ENCODE measurements at regions not wholly inside any gene's neighbourhood (a gene's known extent, or its start where the extent isn't known, plus 50 kb on each side); places are given as distances from the start of the nearest gene placed in this dataset.

DNA sequence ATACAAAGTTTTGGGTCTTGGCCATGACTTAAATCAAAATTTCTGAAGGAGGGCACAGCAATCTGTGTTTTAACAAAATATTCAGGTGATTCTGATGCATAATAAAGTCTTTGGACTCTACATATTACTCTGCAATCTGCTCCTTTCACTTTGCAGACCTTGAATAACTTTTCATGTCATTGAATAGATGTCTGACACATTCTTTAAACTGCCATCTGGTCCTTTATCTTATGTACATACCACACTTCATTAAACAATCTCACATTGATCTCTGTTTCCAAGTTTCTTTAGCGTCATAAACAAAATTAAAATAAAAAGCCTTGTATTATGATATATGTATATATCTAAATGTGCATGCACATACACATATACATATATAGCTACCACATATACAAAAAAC is 831.2 kb downstream of the MAFB start:
- H3K4me1 ChIP-seq (ENCODE audit: control insufficient read depth, insufficient read depth, low read length), result peaks cover 17% of the 10 kb centered on the region
- H3K36me3 ChIP-seq (ENCODE audit: control insufficient read depth in 2 of 2, insufficient read depth in 1 of 2, low read length in 2 of 2), result no peaks in the 10 kb centered on the region
- H3K9me3 ChIP-seq (ENCODE audit: control insufficient read depth, insufficient read depth, low read depth, low read length), result no peaks in the 10 kb centered on the region
- no peak overlapping the region for H3K4me3 ChIP-seq (ENCODE audit: low read depth, low read length)
- TF ChIP-seq, protein P1, sequence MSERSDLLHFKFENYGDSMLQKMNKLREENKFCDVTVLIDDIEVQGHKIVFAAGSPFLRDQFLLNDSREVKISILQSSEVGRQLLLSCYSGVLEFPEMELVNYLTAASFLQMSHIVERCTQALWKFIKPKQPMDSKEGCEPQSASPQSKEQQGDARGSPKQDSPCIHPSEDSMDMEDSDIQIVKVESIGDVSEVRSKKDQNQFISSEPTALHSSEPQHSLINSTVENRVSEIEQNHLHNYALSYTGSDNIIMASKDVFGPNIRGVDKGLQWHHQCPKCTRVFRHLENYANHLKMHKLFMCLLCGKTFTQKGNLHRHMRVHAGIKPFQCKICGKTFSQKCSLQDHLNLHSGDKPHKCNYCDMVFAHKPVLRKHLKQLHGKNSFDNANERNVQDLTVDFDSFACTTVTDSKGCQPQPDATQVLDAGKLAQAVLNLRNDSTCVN (tag by site-specific recombination; optimal IDR thresholded peaks at IDR 0.05), result no peak
- TF ChIP-seq, protein P2, sequence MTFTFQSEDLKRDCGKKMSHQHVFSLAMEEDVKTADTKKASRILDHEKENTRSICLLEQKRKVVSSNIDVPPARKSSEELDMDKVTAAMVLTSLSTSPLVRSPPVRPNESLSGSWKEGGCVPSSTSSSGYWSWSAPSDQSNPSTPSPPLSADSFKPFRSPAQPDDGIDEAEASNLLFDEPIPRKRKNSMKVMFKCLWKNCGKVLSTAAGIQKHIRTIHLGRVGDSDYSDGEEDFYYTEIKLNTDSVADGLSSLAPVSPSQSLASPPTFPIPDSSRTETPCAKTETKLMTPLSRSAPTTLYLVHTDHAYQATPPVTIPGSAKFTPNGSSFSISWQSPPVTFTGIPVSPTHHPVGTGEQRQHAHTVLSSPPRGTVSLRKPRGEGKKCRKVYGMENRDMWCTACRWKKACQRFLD (tag by site-specific recombination; IDR thresholded peaks at IDR 0.05), result no peak
- TF ChIP-seq ZNF138 (tag by site-specific recombination; IDR thresholded peaks at IDR 0.05; ENCODE audit: borderline replicate concordance) (no peak), ZNF302 (tag by site-specific recombination; IDR thresholded peaks at IDR 0.05; ENCODE audit: low read depth) (no peak), RBAK (tag by site-specific recombination; IDR thresholded peaks at IDR 0.05) (no peak), OVOL3 (tag by site-specific recombination; IDR thresholded peaks at IDR 0.05) (no peak), MZF1 (tag by site-specific recombination; IDR thresholded peaks at IDR 0.05; ENCODE audit: borderline replicate concordance) (no peak), ZSCAN30 (tag by site-specific recombination; IDR thresholded peaks at IDR 0.05) (no peak), ZFHX2 (tag by site-specific recombination; conservative IDR thresholded peaks at IDR 0.05) (no peak)
- TF ChIP-seq, protein P3, sequence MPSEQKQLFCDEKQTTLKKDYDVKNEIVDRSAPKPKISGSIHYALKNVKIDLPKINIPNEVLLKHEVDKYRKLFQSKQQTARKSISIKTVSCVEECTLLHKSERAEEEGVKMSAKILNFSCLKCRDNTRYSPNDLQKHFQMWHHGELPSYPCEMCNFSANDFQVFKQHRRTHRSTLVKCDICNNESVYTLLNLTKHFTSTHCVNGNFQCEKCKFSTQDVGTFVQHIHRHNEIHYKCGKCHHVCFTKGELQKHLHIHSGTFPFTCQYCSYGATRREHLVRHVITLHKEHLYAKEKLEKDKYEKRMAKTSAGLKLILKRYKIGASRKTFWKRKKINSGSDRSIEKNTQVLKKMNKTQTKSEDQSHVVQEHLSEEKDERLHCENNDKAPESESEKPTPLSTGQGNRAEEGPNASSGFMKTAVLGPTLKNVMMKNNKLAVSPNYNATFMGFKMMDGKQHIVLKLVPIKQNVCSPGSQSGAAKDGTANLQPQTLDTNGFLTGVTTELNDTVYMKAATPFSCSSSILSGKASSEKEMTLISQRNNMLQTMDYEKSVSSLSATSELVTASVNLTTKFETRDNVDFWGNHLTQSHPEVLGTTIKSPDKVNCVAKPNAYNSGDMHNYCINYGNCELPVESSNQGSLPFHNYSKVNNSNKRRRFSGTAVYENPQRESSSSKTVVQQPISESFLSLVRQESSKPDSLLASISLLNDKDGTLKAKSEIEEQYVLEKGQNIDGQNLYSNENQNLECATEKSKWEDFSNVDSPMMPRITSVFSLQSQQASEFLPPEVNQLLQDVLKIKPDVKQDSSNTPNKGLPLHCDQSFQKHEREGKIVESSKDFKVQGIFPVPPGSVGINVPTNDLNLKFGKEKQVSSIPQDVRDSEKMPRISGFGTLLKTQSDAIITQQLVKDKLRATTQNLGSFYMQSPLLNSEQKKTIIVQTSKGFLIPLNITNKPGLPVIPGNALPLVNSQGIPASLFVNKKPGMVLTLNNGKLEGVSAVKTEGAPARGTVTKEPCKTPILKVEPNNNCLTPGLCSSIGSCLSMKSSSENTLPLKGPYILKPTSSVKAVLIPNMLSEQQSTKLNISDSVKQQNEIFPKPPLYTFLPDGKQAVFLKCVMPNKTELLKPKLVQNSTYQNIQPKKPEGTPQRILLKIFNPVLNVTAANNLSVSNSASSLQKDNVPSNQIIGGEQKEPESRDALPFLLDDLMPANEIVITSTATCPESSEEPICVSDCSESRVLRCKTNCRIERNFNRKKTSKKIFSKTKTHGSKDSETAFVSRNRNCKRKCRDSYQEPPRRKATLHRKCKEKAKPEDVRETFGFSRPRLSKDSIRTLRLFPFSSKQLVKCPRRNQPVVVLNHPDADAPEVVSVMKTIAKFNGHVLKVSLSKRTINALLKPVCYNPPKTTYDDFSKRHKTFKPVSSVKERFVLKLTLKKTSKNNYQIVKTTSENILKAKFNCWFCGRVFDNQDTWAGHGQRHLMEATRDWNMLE (tag by site-specific recombination; conservative IDR thresholded peaks at IDR 0.05; ENCODE audit: low read depth), result no peak
- H3K27ac ChIP-seq (ENCODE audit: extremely low read depth, low read depth, low read length), result no peak overlapping the region
- ChIA-PET CTCF (interaction anchor here (0.6 to 0.7 kb wide), 2 partner anchors 932 to 1246 kb away, joined by 3 read pairs; partner anchors contain the start of gene FAM83D), POLR2A (no interaction called here)

DNA sequence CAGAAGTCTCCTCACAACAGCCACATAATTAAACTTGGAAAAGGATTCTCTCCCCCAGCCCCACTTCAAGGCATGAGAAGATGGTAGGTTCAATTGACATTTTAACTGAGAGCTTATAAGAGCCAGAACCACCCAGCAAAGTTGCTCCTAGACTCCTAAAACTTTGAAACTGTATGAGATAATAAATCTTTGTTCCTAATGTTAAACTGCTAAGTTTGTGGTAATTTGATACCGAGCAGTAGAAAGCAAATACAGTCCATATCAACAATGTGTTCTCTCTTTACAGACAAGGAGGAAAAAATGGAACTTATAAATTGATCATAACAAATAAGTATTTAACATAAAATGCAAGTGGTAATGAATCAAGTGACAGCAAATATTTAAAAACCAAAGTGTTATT is 831.8 kb downstream of the MAFB start:
- no peaks in the 10 kb centered on the region for H3K36me3 ChIP-seq (ENCODE audit: control insufficient read depth in 2 of 2, insufficient read depth in 1 of 2, low read length in 2 of 2)
- H3K27ac ChIP-seq (ENCODE audit: extremely low read depth, low read depth, low read length), result no peak overlapping the region
- ChIA-PET CTCF (interaction anchor here (1.8 kb wide), 1 partner anchor 17 kb away, joined by 7 read pairs; no protein-coding TSS in a partner anchor), POLR2A (no interaction called here)
- H3K4me3 ChIP-seq (ENCODE audit: low read depth, low read length), result no peak overlapping the region
- H3K4me1 ChIP-seq (ENCODE audit: control insufficient read depth, insufficient read depth, low read length), result peaks cover 17% of the 10 kb centered on the region
- no peaks in the 10 kb centered on the region for H3K9me3 ChIP-seq (ENCODE audit: control insufficient read depth, insufficient read depth, low read depth, low read length)
- TF ChIP-seq, protein P4, sequence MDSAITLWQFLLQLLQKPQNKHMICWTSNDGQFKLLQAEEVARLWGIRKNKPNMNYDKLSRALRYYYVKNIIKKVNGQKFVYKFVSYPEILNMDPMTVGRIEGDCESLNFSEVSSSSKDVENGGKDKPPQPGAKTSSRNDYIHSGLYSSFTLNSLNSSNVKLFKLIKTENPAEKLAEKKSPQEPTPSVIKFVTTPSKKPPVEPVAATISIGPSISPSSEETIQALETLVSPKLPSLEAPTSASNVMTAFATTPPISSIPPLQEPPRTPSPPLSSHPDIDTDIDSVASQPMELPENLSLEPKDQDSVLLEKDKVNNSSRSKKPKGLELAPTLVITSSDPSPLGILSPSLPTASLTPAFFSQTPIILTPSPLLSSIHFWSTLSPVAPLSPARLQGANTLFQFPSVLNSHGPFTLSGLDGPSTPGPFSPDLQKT (IDR thresholded peaks at IDR 0.05; ENCODE audit: borderline replicate concordance, low read depth, low read length), result no peak
- no peak for TF ChIP-seq ZBTB7A (tag by site-specific recombination; IDR thresholded peaks at IDR 0.05; ENCODE audit: low read depth)
- TF ChIP-seq ZNF132 (tag by site-specific recombination; IDR thresholded peaks at IDR 0.05; ENCODE audit: borderline replicate concordance), result no peak
- no peak for TF ChIP-seq ZNF792 (tag by site-specific recombination; IDR thresholded peaks at IDR 0.05)
- peak; percentile 61; the same call in 1 of the 2 replicates for TF ChIP-seq ZNF600 (tag by site-specific recombination; IDR thresholded peaks at IDR 0.05)
- TF ChIP-seq ZNF664 (tag by site-specific recombination; IDR thresholded peaks at IDR 0.05), result no peak
- TF ChIP-seq, protein P5, sequence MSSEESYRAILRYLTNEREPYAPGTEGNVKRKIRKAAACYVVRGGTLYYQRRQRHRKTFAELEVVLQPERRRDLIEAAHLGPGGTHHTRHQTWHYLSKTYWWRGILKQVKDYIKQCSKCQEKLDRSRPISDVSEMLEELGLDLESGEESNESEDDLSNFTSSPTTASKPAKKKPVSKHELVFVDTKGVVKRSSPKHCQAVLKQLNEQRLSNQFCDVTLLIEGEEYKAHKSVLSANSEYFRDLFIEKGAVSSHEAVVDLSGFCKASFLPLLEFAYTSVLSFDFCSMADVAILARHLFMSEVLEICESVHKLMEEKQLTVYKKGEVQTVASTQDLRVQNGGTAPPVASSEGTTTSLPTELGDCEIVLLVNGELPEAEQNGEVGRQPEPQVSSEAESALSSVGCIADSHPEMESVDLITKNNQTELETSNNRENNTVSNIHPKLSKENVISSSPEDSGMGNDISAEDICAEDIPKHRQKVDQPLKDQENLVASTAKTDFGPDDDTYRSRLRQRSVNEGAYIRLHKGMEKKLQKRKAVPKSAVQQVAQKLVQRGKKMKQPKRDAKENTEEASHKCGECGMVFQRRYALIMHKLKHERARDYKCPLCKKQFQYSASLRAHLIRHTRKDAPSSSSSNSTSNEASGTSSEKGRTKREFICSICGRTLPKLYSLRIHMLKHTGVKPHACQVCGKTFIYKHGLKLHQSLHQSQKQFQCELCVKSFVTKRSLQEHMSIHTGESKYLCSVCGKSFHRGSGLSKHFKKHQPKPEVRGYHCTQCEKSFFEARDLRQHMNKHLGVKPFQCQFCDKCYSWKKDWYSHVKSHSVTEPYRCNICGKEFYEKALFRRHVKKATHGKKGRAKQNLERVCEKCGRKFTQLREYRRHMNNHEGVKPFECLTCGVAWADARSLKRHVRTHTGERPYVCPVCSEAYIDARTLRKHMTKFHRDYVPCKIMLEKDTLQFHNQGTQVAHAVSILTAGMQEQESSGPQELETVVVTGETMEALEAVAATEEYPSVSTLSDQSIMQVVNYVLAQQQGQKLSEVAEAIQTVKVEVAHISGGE (tag by site-specific recombination; conservative IDR thresholded peaks at IDR 0.05; ENCODE audit: low read depth), result no peak
- TF ChIP-seq ZNF529 (tag by site-specific recombination; IDR thresholded peaks at IDR 0.05; ENCODE audit: insufficient replicate concordance), result no peak
- TF ChIP-seq, protein P6, sequence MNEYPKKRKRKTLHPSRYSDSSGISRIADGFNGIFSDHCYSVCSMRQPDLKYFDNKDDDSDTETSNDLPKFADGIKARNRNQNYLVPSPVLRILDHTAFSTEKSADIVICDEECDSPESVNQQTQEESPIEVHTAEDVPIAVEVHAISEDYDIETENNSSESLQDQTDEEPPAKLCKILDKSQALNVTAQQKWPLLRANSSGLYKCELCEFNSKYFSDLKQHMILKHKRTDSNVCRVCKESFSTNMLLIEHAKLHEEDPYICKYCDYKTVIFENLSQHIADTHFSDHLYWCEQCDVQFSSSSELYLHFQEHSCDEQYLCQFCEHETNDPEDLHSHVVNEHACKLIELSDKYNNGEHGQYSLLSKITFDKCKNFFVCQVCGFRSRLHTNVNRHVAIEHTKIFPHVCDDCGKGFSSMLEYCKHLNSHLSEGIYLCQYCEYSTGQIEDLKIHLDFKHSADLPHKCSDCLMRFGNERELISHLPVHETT (tag by site-specific recombination; IDR thresholded peaks at IDR 0.05), result no peak

Data from HEK293 (cell line).